SH-SY5Y (cell line): ENCODE measurements at regions not wholly inside any gene's neighbourhood (a gene's known extent, or its start where the extent isn't known, plus 50 kb on each side); places are given as distances from the start of the nearest gene placed in this dataset.

ENCODE experiments used
- GATA2 ChIP-seq: IDR thresholded peaks from 2 replicates; pipeline ENCODE4 v1.6.1; 2011; ENCODE audit warnings: mild to moderate bottlenecking, low read depth, low read length
- GATA3 ChIP-seq: IDR thresholded peaks from 2 replicates; pipeline ENCODE4 v1.6.1; 2011; ENCODE audit warnings: low read depth, mild to moderate bottlenecking, low read length, moderate library complexity

DNA sequence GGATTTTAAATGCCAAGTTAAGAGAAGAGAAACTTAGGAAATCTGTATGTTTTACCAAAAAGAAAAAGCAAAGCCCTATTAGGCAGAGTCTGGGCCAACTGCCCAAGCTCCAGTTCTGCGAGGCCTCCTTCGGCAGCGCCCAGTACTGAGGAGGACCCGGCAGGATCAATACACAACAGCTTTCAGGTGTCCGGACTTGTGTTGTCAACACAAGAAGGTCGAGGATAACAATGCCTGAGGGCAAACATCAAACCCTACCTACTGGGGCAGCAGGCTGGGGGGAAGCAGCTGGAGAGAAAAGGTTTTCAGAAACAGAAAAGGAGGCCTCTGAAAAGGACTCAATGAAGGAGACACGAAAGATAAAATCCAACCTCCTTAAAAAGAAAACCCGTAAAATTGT, 98.1 kb upstream of the GJB5 start:
- TF ChIP-seq GATA3 (no peak), GATA2 (no peak)
